Inferior parietal cortex (tissue), 1 donor: ENCODE measurements at regions not wholly inside any gene's neighbourhood (a gene's known extent, or its start where the extent isn't known, plus 50 kb on each side); places are given as distances from the start of the nearest gene placed in this dataset.
"Not testable (repeated sequence)": the region's sequence is repeated elsewhere in the genome, so short reads cannot be mapped to it uniquely, and the experiment has no call there.

ENCODE experiments used
- DNase-seq: peaks from one replicate; pipeline ENCODE4 v3.0.0-alpha.2; 2016; ENCODE audit errors: extremely low spot score

- no peak for DNase-seq
Observed at GRCh38 chr13:54699831-54700230, 1671.2 kb downstream of the OLFM4 start.

DNA sequence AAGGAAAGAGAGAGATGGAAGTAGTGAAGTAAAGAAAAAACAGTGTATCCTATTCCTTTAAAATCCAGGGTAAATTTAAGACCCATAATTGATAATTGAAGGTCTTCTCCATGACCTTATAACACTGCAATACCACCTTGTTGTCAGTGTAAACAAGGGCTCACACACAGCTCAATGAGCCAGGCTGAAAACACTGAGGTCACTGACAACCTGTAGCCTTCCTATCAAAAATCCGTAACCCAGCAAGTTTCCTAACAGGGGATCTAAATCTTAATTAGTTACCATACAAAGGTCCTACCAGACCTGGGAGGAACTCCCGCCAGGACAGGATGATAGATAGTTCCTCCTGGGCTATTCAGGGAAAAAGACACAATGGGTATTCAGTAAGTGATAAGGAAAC is 1677.1 kb downstream of the OLFM4 start:
- no peak for DNase-seq

DNA sequence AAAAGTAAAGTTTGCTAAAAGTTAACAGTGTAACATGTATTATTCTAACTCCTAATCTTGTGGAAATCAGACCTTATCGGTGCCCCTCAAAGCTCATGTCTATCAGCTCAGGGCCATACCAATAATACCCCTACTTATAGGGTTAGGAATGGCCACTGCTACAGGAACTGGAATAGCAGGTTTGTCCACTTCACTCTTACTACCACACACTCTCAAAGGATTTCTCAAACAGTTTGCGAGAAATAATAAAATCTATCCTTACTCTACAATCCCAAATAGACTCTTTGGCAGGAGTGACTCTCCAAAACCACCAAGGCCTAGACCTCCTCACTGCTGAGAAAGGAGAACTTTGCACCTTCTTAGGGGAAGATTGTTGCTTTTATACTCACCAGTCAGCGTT is 1677.7 kb downstream of the OLFM4 start:
- no peak for DNase-seq

DNA sequence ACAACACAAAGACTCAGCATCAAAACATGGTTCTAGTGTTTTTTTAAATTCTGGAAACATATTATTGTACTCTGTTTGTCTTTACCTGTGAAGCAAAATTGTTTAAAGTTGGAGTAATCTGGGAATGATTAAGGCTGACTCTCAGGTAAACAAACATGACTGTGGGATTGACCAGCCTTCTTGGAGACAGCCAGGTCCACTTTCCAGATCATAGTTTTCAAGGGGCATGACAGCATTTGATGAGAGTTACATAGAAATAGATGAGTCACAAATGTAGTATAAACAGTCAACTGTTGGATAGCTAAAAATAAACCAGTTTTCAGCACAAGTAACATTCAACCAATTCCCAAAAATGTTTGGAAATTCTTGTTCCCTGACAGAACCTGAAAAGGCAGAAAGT is 1680.9 kb downstream of the OLFM4 start:
- DNase-seq, result no peak

GRCh38 chr13:54733639-54734038 is 1705.0 kb downstream of the OLFM4 start:
- no peak for DNase-seq

DNA sequence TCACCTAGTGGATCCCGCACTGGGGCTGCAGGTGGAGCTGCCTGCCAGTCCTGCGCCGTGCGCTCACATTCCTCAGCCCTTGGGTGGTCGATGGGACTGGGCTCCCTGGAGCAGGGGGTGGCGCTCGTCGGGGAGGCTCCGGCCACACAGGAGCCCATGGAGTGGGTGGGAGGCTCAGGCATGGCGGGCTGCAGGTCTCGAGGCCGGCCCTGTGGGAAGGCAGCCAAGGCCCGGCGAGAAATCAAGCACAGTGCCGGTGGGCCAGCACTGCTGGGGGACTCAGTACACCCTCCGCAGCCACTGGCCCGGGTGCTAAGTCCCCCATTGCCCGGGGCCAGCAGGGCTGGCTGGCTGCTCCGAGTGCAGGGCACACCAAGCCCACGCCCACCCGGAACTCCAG is 1708.6 kb downstream of the OLFM4 start:
- DNase-seq, result not testable (repeated sequence)

DNA sequence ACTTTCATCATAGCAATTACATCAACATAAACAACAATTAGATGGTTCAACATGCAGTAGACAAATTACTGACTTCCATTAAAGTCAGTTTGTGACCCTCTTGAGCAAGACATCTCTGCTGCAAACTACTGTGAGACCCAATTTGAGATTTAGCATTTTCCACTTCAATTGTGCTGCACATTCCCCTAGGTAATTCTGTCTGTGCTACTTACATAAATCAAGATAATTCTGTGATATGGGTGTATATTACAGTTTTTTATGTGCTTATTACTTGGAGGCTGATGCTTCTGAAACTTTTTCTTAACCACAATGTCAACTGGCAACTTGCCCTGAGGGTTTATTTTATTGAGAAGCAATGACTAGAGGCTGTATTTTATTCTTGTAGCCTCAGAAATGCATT is 1714.4 kb downstream of the OLFM4 start:
- no peak for DNase-seq

GRCh38 chr13:54744747-54745146 is 1716.1 kb downstream of the OLFM4 start:
- no peak for DNase-seq

- DNase-seq, result no peak
Observed at GRCh38 chr13:54750521-54750920, 1721.9 kb downstream of the OLFM4 start.

- DNase-seq, result no peak
Observed at GRCh38 chr13:54758795-54759194, 1730.2 kb downstream of the OLFM4 start.

DNA sequence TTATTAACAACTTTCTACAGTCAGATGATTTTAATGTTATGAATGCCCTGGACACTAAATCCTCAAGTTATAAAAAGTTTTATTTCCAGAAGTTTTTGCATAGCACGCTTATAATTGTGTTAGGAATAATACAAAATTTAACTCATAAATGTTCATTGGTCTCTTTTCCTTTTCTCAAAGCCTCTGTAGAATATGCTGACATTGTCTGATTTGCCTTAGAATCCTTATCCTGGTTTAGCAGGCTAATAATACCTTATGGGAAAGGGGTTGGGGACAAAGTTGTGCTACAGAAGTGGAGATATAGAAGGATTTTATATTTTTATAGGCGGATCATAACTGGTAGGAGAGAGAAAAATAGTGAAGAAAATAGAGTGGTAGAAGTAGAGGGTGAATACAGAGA is 1739.6 kb downstream of the OLFM4 start:
- no peak for DNase-seq

GRCh38 chr13:54775501-54776191 is 1747.0 kb downstream of the OLFM4 start:
- no peak for DNase-seq

- DNase-seq, result no peak
Observed at GRCh38 chr13:54787754-54788153, 1759.1 kb downstream of the OLFM4 start.

- no peak for DNase-seq
Observed at GRCh38 chr13:54799621-54800226, 1771.1 kb downstream of the OLFM4 start.

GRCh38 chr13:54802226-54802625 is 1773.6 kb downstream of the OLFM4 start:
- DNase-seq, result no peak

DNA sequence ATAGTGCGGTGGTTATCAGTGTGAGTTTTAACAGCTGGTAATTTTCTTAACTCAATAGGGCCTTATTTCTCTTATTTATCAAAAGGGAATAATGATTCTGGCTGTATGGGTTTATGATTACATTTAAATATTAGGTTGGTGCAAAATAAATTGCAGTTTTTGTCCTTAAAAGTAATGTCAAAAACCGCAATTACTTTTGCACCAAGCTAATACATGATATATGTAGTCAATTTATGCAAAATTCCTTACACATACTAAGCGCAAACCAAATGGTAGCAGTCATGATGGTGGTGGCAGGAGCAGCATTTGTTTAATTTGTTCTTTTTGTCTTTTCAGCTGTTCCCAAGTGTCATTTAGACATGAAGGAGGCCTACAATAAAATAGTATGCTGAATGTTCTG is 1777.1 kb downstream of the OLFM4 start:
- DNase-seq, result no peak

GRCh38 chr13:54821938-54822470 is 1793.4 kb downstream of the OLFM4 start:
- DNase-seq, result not testable (repeated sequence)

DNA sequence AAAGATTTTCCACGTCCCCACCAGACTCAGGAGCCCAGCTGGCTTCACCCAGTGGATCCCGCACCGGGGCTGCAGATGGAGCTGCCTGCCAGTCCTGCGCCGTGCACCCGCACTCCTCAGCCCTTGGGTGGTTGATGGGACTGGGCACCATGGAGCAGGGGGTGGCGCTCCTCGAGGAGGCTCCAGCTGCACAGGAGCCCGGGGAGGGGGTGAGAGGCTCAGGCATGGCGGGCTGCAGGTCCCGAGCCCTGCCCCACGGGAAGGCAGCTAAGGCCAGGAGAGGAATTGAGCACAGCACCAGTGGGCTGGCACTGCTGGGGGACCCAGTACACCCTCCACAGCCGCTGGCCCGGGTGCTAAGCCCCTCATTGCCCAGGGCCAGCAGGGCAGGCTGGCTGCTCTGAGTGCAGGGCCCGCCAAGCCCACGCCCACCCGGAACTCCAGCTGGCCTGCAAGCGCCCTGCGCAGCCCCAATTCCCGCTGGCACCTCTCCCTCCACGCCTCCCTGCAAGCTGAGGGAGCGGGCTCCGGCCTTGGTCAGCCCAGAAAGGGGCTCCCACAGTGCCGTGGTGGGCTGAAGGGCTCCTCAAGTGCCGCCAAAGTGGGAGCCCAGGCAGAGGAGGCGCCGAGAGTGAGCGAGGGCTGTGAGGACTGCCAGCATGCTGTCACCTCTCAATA is 1800.9 kb downstream of the OLFM4 start:
- DNase-seq, result not testable (repeated sequence)

- DNase-seq, result no peak
Observed at GRCh38 chr13:54836273-54836672, 1807.7 kb downstream of the OLFM4 start.

- no peak for DNase-seq
Observed at GRCh38 chr13:54841682-54842081, 1813.1 kb downstream of the OLFM4 start.

DNA sequence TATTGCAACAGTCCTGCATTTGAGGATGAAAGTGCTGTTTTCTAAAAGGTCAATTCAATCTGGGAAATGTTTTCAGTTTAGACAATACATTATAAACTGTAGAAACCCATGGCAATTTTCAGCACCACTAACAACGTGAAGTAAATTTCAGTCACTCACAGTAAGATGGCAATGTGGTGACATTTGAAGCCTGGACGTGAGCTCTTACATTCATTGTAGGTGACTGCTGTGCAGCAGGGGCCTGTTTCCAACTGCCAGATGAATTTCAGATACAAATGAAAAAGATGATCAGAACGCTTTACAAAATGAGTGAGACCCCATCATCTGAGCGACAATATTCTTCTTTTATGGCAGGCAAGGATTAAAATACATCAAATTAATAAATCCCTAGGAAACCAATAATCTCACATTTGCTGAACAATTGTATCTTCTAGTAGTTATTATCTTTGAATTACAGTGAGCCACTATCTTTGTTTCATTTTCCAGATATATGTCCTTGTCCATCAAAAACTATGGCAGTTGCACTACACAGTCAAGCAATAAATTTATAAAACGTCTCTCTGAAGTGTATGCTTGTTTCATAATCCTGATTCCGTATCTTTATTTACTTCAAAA is 1816.8 kb downstream of the OLFM4 start:
- DNase-seq, result no peak

DNA sequence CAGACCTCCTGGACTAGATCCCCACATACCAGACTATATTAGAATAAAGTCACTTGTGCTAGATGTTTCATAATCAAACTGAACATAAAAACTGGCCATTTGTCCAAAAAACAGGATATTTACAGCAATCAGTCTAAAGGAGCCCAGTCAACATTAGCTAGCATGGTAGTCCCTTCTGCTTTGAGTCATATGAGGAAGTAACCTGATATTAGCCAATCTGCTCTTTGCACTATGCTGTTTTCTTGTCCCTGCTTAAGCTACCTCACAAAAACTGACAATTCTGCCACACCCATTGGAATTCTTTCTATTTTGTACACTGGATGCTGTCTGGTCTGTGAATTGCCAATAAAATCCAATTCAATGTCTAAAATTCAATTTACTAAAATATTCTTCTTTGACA is 1824.2 kb downstream of the OLFM4 start:
- DNase-seq, result no peak
